Neuronal stem cell (in vitro differentiated cells): ENCODE measurements at regions not wholly inside any gene's neighbourhood (a gene's known extent, or its start where the extent isn't known, plus 50 kb on each side); places are given as distances from the start of the nearest gene placed in this dataset.

Source experiments
- DNase-seq: peaks from one replicate; pipeline ENCODE4 v3.0.0-alpha.2; 2013; ENCODE audit warnings: low spot score
- H2AFZ ChIP-seq: one replicate; pipeline ENCODE4 v1.6.1; 2013; ENCODE audit warnings: mild to moderate bottlenecking, low read length, inconsistent platforms
- H2AK5ac ChIP-seq: 2 replicates; pipeline ENCODE4 v1.6.1; 2013; ENCODE audit warnings: low read depth, mild to moderate bottlenecking, inconsistent platforms, low read length, moderate library complexity, mixed read lengths
- H2BK120ac ChIP-seq: 2 replicates; pipeline ENCODE4 v1.6.1; 2013; ENCODE audit warnings: low read depth, mild to moderate bottlenecking, inconsistent platforms, low read length, moderate library complexity, mixed read lengths
- H2BK12ac ChIP-seq: one replicate; pipeline ENCODE4 v1.6.1; 2013; ENCODE audit warnings: low read length, inconsistent platforms
- H2BK15ac ChIP-seq: 2 replicates; pipeline ENCODE4 v1.6.1; 2013; ENCODE audit warnings: mild to moderate bottlenecking, low read length, inconsistent platforms, mixed read lengths
- H2BK5ac ChIP-seq: one replicate; pipeline ENCODE4 v1.6.1; 2013; ENCODE audit warnings: inconsistent platforms, mild to moderate bottlenecking, low read length, moderate library complexity
- H3K14ac ChIP-seq: one replicate; pipeline ENCODE4 v1.6.1; 2013; ENCODE audit warnings: low read length, inconsistent platforms
- H3K18ac ChIP-seq: 2 replicates; pipeline ENCODE4 v1.6.1; 2013; ENCODE audit warnings: low read length, inconsistent platforms
- H3K23ac ChIP-seq: 2 replicates; pipeline ENCODE4 v1.6.1; 2013; ENCODE audit warnings: low read depth, mild to moderate bottlenecking, mixed read lengths, low read length, inconsistent platforms; ENCODE audit not compliant: poor library complexity
- H3K27ac ChIP-seq: replicated peaks from 3 replicates; pipeline ENCODE4 v1.5.1; 2013; ENCODE audit warnings: low read length, inconsistent platforms
- H3K27me3 ChIP-seq, 3 experiments: 2 replicates each; pipeline ENCODE4 v1.6.1; 2013; ENCODE audit warnings: low read length in 3 of 3, mild to moderate bottlenecking in 2 of 3, inconsistent platforms in 1 of 3, low read depth in 1 of 3, mixed read lengths in 1 of 3, moderate library complexity in 1 of 3; ENCODE audit not compliant: control insufficient read depth in 3 of 3, insufficient read depth in 3 of 3
- H3K36me3 ChIP-seq, 2 donors: replicated peaks in 1 of 2; 2 replicates each; pipeline ENCODE4 v1.6.1; 2013; ENCODE audit warnings: low read length in 2 of 2; ENCODE audit not compliant: control insufficient read depth in 2 of 2, insufficient read depth in 2 of 2
- H3K4ac ChIP-seq: 2 replicates; pipeline ENCODE4 v1.6.1; 2013; ENCODE audit warnings: inconsistent platforms, mild to moderate bottlenecking, low read length, moderate library complexity
- H3K4me1 ChIP-seq, 2 donors: 1 replicate in 1 of 2; 2 replicates in 1 of 2; pipeline ENCODE4 v1.6.1; 2013; ENCODE audit warnings: low read length in 2 of 2, low read depth in 1 of 2; ENCODE audit not compliant: control insufficient read depth in 2 of 2, insufficient read depth in 1 of 2
- H3K4me2 ChIP-seq: one replicate; pipeline ENCODE4 v1.6.1; 2013; ENCODE audit warnings: mild to moderate bottlenecking, low read length, inconsistent platforms; ENCODE audit not compliant: insufficient read depth, poor library complexity, severe bottlenecking
- H3K4me3 ChIP-seq, 2 donors: 2 replicates each; pipeline ENCODE4 v1.5.1; 2013; ENCODE audit warnings: low read length in 2 of 2, mild to moderate bottlenecking in 2 of 2, inconsistent platforms in 1 of 2, moderate library complexity in 1 of 2
- H3K79me1 ChIP-seq: one replicate; pipeline ENCODE4 v1.6.1; 2013; ENCODE audit warnings: low read depth, mild to moderate bottlenecking, inconsistent platforms, low read length, moderate library complexity
- H3K9ac ChIP-seq: one replicate; pipeline ENCODE4 v1.6.1; 2013; ENCODE audit warnings: mild to moderate bottlenecking, low read depth, low read length, inconsistent platforms; ENCODE audit not compliant: poor library complexity
- H3K9me3 ChIP-seq, 2 donors: replicated peaks in 1 of 2; 2 replicates each; pipeline versions ENCODE3 to v1.6.1; 2013; ENCODE audit warnings: low read length in 2 of 2, mild to moderate bottlenecking in 2 of 2, inconsistent platforms in 1 of 2, low read depth in 1 of 2, mixed read lengths in 1 of 2, moderate library complexity in 1 of 2; ENCODE audit not compliant: control insufficient read depth in 2 of 2, insufficient read depth in 1 of 2
- H4K8ac ChIP-seq: one replicate; pipeline ENCODE4 v1.6.1; 2013; ENCODE audit warnings: low read depth, mild to moderate bottlenecking, inconsistent platforms, low read length, moderate library complexity
- H4K91ac ChIP-seq: one replicate; pipeline ENCODE4 v1.6.1; 2013; ENCODE audit warnings: low read length, low read depth, mild to moderate bottlenecking, inconsistent platforms; ENCODE audit not compliant: poor library complexity
- WGBS, 2 donors: extraction: QIAGEN DNeasy Blood & Tissue Kit; methylation state at CpG; one replicate each; pipeline ENCODE4 v1.1.7; 2013; ENCODE audit warnings: missing lambda C conversion rate in 2 of 2, mixed read lengths in 1 of 2; ENCODE audit not compliant: insufficient read length in 2 of 2, insufficient replicate concordance in 1 of 2; ENCODE audit errors: extremely low coverage in 2 of 2; 5-methylcytosine and 5-hydroxymethylcytosine counted together

DNA sequence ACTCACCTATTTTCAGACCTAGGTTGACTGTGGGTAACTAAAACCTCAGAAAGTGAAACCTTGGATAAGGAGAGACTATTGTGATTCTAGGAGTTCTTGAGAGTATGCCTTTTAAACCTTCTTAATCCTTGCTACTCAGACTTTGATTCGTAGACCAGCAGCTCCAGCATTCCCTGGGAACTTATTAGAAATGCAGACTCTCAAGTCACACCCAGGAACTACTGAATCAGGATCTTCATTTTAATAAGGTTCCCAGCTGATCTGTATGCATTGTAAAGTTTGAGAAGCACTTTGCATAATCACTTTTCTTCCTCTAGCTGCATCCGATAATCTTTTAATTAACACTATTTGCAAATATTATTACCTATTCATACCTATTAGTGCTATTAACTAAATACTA is 480.3 kb upstream of the KCNMB2 start:
- Histone ChIP-seq H3K4me2 (no peak overlapping the region), H3K9ac (no peak overlapping the region), H3K36me3 (no peaks in the 10 kb centered on the region), H3K4me1 (peaks cover 0 to 2% of the 10 kb centered on the region in 2 donors), H2AFZ (no peak overlapping the region), H3K23ac (no peak overlapping the region), H2BK12ac (no peak overlapping the region), H3K18ac (no peak overlapping the region), H4K91ac (no peak overlapping the region), H2BK120ac (no peak overlapping the region), H2BK15ac (no peak overlapping the region), H3K27me3 (no peaks in the 10 kb centered on the region), H3K4me3 (no peak overlapping the region), H2BK5ac (no peak overlapping the region), H2AK5ac (no peak overlapping the region), H3K27ac (no peak overlapping the region), H3K4ac (no peak overlapping the region), H4K8ac (no peak overlapping the region), H3K9me3 (peaks cover 0 to 2% of the 10 kb centered on the region in 2 donors), H3K79me1 (no peaks in the 10 kb centered on the region), H3K14ac (no peak overlapping the region)
- DNase-seq: no peak
- WGBS, 2 donors: no CpG with 5 or more reads among the region's 2 CpGs

DNA sequence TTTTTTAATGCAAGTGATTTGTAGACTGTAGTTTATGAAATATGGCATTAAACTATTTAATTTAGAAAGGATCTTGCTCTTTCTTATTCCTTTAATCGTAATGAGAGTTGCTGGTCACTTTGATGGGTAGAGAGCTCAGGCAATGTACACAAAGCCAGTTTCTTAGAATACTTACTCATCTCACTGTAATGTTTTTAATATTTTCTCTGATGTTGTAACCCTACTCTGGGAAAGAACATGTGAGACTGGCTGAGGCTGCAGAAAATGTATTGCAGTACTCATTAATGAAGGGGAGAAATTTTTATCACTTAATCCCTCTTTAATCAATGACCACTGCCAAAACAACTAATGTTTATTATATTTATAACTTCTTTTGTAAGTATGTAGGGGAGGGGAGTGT is 479.4 kb upstream of the KCNMB2 start:
- H3K9me3 ChIP-seq: peaks cover 0 to 2% of the 10 kb centered on the region in 2 donors
- no peak overlapping the region for H2BK15ac ChIP-seq
- no peak overlapping the region for H3K4ac ChIP-seq
- no peak overlapping the region for H4K8ac ChIP-seq
- H3K27me3 ChIP-seq: no peaks in the 10 kb centered on the region
- DNase-seq: no peak
- WGBS, 2 donors: no CpG with 5 or more reads among the region's 1 CpG
- no peak overlapping the region for H2AFZ ChIP-seq
- H3K23ac ChIP-seq: no peak overlapping the region
- no peak overlapping the region for H3K27ac ChIP-seq
- H3K79me1 ChIP-seq: no peaks in the 10 kb centered on the region
- H2BK120ac ChIP-seq: no peak overlapping the region
- H3K4me3 ChIP-seq: no peak overlapping the region
- peaks cover 0 to 2% of the 10 kb centered on the region in 2 donors for H3K4me1 ChIP-seq
- no peak overlapping the region for H3K18ac ChIP-seq
- no peak overlapping the region for H3K14ac ChIP-seq
- no peak overlapping the region for H4K91ac ChIP-seq
- H3K4me2 ChIP-seq: no peak overlapping the region
- H2AK5ac ChIP-seq: no peak overlapping the region
- H3K36me3 ChIP-seq: no peaks in the 10 kb centered on the region
- H2BK5ac ChIP-seq: no peak overlapping the region
- no peak overlapping the region for H2BK12ac ChIP-seq
- no peak overlapping the region for H3K9ac ChIP-seq

DNA sequence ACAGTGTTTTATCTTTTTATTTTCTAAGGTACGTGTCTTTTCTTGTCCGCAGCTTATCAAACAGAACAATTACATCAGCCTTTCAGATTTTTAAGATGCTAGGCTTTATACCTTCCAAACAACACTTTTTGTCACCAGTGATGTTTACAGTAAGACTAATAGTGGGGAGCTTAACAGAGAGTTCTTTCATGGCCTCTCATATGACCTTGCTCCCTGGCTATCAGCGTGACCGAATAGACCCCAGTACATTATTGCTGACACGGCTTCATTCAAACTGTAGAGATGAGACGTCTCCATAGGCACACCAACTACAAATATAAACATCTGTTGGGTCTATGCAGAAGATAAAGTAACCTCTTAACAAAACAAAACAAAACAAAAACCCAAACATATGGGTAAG is 477.6 kb upstream of the KCNMB2 start:
- H3K9ac ChIP-seq: no peak overlapping the region
- H2BK5ac ChIP-seq: no peak overlapping the region
- no peaks in the 10 kb centered on the region for H3K36me3 ChIP-seq
- no peaks in the 10 kb centered on the region for H3K27me3 ChIP-seq
- no peak overlapping the region for H3K23ac ChIP-seq
- WGBS, 2 donors: no CpG with 5 or more reads among the region's 6 CpGs
- H2AFZ ChIP-seq: peak overlapping the region; percentile 51
- no peak overlapping the region for H3K4me3 ChIP-seq
- H3K4me1 ChIP-seq: peaks cover 0 to 2% of the 10 kb centered on the region in 2 donors
- no peak overlapping the region for H2BK12ac ChIP-seq
- no peaks in the 10 kb centered on the region for H3K79me1 ChIP-seq
- H2BK120ac ChIP-seq: no peak overlapping the region
- H3K18ac ChIP-seq: no peak overlapping the region
- no peak overlapping the region for H3K4me2 ChIP-seq
- peaks cover 0 to 2% of the 10 kb centered on the region in 2 donors for H3K9me3 ChIP-seq
- no peak overlapping the region for H3K14ac ChIP-seq
- H3K4ac ChIP-seq: no peak overlapping the region
- H2AK5ac ChIP-seq: no peak overlapping the region
- no peak overlapping the region for H3K27ac ChIP-seq
- H2BK15ac ChIP-seq: no peak overlapping the region
- H4K91ac ChIP-seq: no peak overlapping the region
- no peak for DNase-seq
- H4K8ac ChIP-seq: no peak overlapping the region

DNA sequence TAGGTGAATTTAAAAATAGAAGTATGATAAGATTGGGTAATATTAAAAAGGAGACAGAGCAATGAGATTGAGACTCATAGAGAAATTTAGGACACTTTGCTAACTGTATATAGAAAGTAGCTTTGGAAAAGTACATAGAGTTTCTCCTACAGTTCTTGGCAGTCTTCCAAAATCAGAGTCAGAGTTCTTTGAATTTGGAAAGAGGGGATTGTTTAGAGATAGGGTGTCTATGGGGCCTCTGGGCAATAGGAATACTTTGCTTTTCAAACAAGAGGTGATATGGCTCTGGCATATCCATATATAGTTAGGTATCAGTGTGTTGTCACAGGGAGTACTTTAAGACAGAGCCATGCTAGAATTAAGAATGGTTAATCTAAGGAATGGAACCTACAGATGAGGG is 477.1 kb upstream of the KCNMB2 start:
- Histone ChIP-seq H2AK5ac (no peak overlapping the region), H3K27me3 (no peaks in the 10 kb centered on the region), H2AFZ (no peak overlapping the region), H3K14ac (no peak overlapping the region), H3K23ac (no peak overlapping the region), H3K4me3 (no peak overlapping the region), H3K4me1 (peaks cover 0 to 2% of the 10 kb centered on the region in 2 donors), H3K4me2 (no peak overlapping the region), H2BK5ac (no peak overlapping the region), H2BK120ac (no peak overlapping the region), H2BK12ac (no peak overlapping the region), H3K27ac (no peak overlapping the region), H4K8ac (no peak overlapping the region), H2BK15ac (no peak overlapping the region), H4K91ac (no peak overlapping the region), H3K79me1 (no peaks in the 10 kb centered on the region), H3K36me3 (no peaks in the 10 kb centered on the region), H3K9ac (no peak overlapping the region), H3K4ac (no peak overlapping the region), H3K18ac (no peak overlapping the region), H3K9me3 (peaks cover 0 to 2% of the 10 kb centered on the region in 2 donors)
- no peak for DNase-seq
